ENCODE measurements at regions not wholly inside any gene's neighbourhood (a gene's known extent, or its start where the extent isn't known, plus 50 kb on each side); places are given as distances from the start of the nearest gene placed in this dataset.

DNA sequence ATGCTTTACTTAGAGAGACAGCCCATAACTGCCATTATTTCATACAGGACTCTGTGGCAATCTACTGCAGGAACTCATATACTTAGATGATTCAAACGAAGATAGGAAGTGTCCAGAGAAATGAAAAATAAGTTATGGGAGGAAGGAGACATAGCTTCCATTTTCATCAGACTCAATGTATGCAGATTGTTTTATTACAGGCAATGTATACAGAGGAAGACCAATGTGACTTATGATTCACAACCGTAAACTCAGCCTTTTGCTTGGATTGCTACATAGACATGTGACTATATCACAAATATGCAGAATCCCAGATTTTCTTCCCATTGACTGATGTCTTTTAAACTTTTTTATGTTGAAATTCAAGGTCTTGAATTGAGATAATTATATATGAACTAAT is 793.4 kb downstream of the SATB2 start:
- no peaks in the 10 kb centered on the region for H3K9me3 ChIP-seq
- no peaks in the 10 kb centered on the region for H3K27me3 ChIP-seq
- ATAC-seq (no peak), DNase-seq (no peak)
- intact Hi-C loops (cut with DNase I; ENCODE audit: low total_unique reads) (no loop called here), in situ Hi-C loops (cut with MboI; ENCODE audit: low sequenced_read_pairs in 4 of 4) (no loop called here)
- no peak overlapping the region for H3K27ac ChIP-seq
- H3K36me3 ChIP-seq, result no peaks in the 10 kb centered on the region
- H3K4me1 ChIP-seq, result peaks cover 4 to 11% of the 10 kb centered on the region in 2 donors
- H3K4me3 ChIP-seq, result no peak overlapping the region
- no peak for TF ChIP-seq POLR2A (IDR thresholded peaks at IDR 0.05)
- TF ChIP-seq, protein P1, sequence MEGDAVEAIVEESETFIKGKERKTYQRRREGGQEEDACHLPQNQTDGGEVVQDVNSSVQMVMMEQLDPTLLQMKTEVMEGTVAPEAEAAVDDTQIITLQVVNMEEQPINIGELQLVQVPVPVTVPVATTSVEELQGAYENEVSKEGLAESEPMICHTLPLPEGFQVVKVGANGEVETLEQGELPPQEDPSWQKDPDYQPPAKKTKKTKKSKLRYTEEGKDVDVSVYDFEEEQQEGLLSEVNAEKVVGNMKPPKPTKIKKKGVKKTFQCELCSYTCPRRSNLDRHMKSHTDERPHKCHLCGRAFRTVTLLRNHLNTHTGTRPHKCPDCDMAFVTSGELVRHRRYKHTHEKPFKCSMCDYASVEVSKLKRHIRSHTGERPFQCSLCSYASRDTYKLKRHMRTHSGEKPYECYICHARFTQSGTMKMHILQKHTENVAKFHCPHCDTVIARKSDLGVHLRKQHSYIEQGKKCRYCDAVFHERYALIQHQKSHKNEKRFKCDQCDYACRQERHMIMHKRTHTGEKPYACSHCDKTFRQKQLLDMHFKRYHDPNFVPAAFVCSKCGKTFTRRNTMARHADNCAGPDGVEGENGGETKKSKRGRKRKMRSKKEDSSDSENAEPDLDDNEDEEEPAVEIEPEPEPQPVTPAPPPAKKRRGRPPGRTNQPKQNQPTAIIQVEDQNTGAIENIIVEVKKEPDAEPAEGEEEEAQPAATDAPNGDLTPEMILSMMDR (IDR thresholded peaks at IDR 0.05 in 4 of 5, conservative IDR thresholded peaks at IDR 0.05 in 1 of 5), result no peak

DNA sequence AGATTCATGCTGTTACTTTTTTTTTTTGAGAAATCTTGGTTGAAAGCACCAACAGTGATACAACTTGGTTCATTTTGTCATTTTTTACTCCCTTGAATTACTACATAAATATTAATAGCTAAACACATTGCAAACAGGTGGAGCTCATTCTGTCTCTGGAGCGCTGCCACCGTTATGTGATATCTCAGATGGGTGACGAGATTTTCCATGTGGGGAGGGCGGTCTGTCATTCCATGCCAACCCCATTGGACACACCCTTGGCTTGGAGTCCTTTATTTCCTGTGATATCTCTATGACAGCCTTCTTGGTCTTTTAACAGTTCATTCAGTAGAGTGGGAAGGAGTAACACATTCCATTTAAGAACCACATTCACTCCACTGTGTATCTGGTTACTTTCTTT is 794.8 kb downstream of the SATB2 start:
- no peaks in the 10 kb centered on the region for H3K9me3 ChIP-seq
- H3K4me3 ChIP-seq, result no peak overlapping the region
- H3K36me3 ChIP-seq, result no peaks in the 10 kb centered on the region
- peaks cover 4 to 11% of the 10 kb centered on the region in 2 donors for H3K4me1 ChIP-seq
- DNase-seq (peak in 1 of 2 donors; percentile 32), ATAC-seq (peak in 1 of 2 donors; percentile 41)
- TF ChIP-seq POLR2A (IDR thresholded peaks at IDR 0.05), result no peak
- TF ChIP-seq, protein P1 (IDR thresholded peaks at IDR 0.05 in 4 of 5, conservative IDR thresholded peaks at IDR 0.05 in 1 of 5), result no peak
- no peaks in the 10 kb centered on the region for H3K27me3 ChIP-seq
- intact Hi-C loops (cut with DNase I; ENCODE audit: low total_unique reads), result no loop called here
- in situ Hi-C loops (cut with MboI; ENCODE audit: low sequenced_read_pairs in 4 of 4), result no loop called here
- H3K27ac ChIP-seq, result no peak overlapping the region

DNA sequence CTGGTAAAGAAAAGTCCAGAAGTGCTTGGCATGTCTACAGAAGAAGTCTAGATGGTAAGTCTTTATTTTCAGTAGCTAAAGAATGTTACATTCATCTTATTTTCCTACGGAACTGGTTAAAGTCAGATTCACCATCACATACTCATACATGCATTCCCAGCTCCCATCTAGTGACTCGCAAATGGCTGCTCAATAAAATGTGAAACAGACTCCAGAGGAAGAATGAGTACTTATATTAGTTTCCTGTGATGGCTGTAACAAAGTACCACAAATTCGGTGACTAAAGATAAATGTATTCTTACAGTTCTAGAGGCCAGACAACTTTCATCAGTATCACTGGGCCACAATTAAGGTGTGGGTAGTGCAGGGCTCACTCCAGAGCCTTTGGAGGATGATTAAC is 797.2 kb downstream of the SATB2 start:
- no peak for DNase-seq
- H3K27me3 ChIP-seq, result no peaks in the 10 kb centered on the region
- in situ Hi-C loops (cut with MboI; ENCODE audit: low sequenced_read_pairs in 4 of 4) (no loop called here), intact Hi-C loops (cut with DNase I; ENCODE audit: low total_unique reads) (no loop called here)
- H3K4me3 ChIP-seq, result no peak overlapping the region
- no peaks in the 10 kb centered on the region for H3K36me3 ChIP-seq
- ATAC-seq, result no peak
- no peaks in the 10 kb centered on the region for H3K9me3 ChIP-seq
- H3K4me1 ChIP-seq, result peaks cover 4 to 11% of the 10 kb centered on the region in 2 donors
- no peak overlapping the region for H3K27ac ChIP-seq
- no peak for TF ChIP-seq POLR2A (IDR thresholded peaks at IDR 0.05)
- TF ChIP-seq, protein P1 (IDR thresholded peaks at IDR 0.05 in 4 of 5, conservative IDR thresholded peaks at IDR 0.05 in 1 of 5), result no peak

DNA sequence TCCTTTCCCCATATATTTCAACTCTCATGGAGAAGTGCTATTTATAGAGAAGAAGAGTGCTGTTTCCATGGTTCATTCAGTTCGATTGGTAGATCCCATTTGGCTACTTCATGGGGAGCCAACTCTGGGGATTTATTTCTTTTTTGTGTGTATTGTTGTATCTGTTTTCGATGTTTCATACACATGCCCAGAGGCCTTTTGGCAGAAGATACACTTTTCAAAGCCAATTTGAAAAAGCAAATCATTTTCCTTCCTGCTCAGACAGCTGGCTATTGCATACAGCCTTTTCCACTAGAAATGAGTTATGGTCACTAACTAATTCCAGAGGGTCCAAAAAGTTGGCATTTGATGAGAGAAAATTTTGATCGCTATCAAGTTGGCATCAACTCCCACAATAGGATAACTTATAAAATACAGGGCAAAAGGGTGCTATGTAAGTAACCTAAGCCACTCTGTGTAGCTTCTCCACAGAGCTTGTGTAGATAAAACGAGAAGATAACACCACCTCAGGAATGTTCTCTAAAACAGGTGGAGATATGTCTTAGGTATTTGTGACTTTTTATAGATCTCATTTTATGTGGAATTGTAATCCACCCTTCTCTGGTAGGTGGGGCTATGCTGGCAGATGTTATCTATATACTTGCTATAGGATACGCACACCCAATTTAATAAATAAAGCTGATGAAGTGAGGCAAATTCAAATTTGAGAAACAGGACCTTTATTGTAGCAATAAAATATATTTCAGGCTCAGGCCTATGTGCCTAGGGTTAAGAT is 798.5 kb downstream of the SATB2 start:
- intact Hi-C loops (cut with DNase I; ENCODE audit: low total_unique reads) (no loop called here), in situ Hi-C loops (cut with MboI; ENCODE audit: low sequenced_read_pairs in 4 of 4) (no loop called here)
- Histone ChIP-seq H3K4me1 (peaks cover 4 to 11% of the 10 kb centered on the region in 2 donors), H3K4me3 (no peak overlapping the region), H3K9me3 (no peaks in the 10 kb centered on the region), H3K27ac (no peak overlapping the region), H3K36me3 (no peaks in the 10 kb centered on the region), H3K27me3 (no peaks in the 10 kb centered on the region)
- no peak for TF ChIP-seq POLR2A (IDR thresholded peaks at IDR 0.05)
- TF ChIP-seq, protein P1 (IDR thresholded peaks at IDR 0.05 in 4 of 5, conservative IDR thresholded peaks at IDR 0.05 in 1 of 5), result no peak
- DNase-seq, result no peak
- no peak for ATAC-seq

Measured in gastrocnemius medialis (tissue), 4 donors.